ENCODE measurements at regions not wholly inside any gene's neighbourhood (a gene's known extent, or its start where the extent isn't known, plus 50 kb on each side); places are given as distances from the start of the nearest gene placed in this dataset.

DNA sequence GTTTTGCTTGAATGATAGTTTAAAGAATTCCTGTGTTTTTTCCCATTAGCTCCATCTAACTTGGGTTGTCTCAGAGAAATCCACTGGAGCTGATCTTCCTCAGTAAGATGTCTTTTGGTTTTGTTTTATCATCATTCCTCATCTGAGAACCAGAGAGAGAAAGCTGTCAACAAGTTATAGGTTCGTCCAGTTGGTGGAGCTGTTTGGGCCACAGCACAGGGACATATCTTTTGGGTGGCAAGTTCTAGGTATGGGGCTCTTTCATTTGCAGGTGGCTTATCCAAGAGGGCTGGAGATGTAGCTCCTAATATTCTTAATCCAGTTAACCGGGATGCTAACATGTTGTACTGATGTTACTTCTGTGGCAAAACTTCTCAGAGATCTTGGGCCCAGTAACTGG lies 174.2 kb downstream of the KCNRG start:
- TF ChIP-seq, protein P1, sequence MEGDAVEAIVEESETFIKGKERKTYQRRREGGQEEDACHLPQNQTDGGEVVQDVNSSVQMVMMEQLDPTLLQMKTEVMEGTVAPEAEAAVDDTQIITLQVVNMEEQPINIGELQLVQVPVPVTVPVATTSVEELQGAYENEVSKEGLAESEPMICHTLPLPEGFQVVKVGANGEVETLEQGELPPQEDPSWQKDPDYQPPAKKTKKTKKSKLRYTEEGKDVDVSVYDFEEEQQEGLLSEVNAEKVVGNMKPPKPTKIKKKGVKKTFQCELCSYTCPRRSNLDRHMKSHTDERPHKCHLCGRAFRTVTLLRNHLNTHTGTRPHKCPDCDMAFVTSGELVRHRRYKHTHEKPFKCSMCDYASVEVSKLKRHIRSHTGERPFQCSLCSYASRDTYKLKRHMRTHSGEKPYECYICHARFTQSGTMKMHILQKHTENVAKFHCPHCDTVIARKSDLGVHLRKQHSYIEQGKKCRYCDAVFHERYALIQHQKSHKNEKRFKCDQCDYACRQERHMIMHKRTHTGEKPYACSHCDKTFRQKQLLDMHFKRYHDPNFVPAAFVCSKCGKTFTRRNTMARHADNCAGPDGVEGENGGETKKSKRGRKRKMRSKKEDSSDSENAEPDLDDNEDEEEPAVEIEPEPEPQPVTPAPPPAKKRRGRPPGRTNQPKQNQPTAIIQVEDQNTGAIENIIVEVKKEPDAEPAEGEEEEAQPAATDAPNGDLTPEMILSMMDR (conservative IDR thresholded peaks at IDR 0.05; ENCODE audit: low read depth, low read length): peak; percentile 29
- no peak for TF ChIP-seq EZH2 (IDR thresholded peaks at IDR 0.05; ENCODE audit: borderline replicate concordance, low read depth, low read length, poor library complexity, severe bottlenecking)
